DMS 273 (cell line): ENCODE measurements at regions not wholly inside any gene's neighbourhood (a gene's known extent, or its start where the extent isn't known, plus 50 kb on each side); places are given as distances from the start of the nearest gene placed in this dataset.

Experiments
- DNase-seq: peaks from one replicate; lab custom pipeline; 2025; ENCODE audit not compliant: unreplicated experiment; lab: John Stamatoyannopoulos, UW

DNA sequence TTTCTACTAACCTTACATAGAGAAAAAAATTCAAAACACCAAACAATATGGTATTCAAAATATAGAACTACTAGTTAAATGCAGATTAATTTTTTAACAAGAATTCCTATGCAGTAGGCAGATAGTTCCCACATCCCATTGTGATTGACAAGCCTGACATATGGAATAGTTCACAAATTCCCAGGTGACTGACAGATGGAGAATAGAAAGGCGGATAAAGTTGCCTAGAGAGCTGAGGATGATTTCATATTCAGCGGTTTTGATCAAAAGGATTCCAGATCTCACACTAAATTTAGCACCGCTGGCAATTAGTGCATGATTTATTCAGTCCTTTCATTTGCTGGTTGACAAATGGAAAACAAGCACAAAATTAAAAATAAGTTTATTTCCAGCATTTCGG lies 733.7 kb upstream of the POU3F3 start:
- DNase-seq: peak; percentile 67

DNA sequence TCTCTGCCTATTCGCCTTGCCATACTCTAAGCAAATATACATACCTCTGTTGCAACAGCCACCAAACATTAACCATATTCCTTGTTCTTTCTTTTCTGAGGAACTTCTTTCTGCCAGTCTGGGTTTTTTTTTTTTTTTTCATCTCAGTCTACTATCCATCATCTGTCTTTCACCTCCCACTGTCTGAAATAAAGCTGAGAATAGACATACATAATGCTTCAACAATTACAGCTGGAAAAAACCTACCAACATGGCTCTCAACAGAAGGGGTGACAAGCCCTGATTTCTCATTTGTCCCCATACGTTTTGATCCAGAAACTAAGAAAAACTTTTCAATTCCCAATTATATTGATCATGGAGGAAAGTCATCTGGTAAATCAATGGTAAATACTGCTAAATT lies 728.8 kb upstream of the POU3F3 start:
- DNase-seq: no peak

DNA sequence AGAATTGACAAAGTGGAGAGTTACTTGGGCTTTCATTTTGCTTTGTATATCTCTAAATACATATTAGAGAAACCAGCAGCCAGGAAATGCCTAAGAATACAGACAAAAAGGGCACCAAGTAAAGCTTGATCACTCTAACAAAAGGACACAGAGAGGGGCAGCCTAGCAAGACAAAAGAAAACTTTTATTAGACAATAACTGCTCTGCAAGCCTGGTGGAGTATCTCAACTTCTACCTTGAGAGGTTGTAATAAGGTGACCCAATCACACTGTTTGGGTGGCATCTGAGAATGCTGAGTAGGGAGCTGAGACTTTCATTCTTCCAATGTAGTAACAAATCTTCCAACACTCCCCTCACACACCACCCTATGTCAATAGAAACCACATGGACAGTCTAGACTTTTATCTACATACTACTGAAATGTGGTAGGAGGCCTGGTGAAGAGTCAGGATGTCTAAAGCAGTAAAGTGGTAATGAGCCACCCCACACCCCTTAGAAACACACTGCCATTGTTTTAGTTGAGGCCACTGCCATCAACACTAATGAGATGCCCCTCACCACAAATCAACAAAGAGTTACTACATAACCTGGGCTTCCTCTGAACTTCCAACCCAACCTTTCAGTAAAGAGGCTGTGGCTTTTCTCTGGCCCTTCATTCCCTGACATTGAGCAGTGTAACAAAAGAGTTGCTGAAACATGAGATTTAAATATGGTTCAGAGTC lies 726.7 kb upstream of the POU3F3 start:
- DNase-seq: no peak

GRCh38 chr2:104140361-104140760 lies 713.6 kb upstream of the POU3F3 start:
- no peak for DNase-seq

- DNase-seq: peak; percentile 29
Measured at GRCh38 chr2:104158191-104158590, 695.7 kb upstream of the POU3F3 start.

GRCh38 chr2:104163611-104164130 lies 690.2 kb upstream of the POU3F3 start:
- DNase-seq: peak; percentile 63

- DNase-seq: peak; percentile 10
Measured at GRCh38 chr2:104164721-104165252, 689.1 kb upstream of the POU3F3 start.

DNA sequence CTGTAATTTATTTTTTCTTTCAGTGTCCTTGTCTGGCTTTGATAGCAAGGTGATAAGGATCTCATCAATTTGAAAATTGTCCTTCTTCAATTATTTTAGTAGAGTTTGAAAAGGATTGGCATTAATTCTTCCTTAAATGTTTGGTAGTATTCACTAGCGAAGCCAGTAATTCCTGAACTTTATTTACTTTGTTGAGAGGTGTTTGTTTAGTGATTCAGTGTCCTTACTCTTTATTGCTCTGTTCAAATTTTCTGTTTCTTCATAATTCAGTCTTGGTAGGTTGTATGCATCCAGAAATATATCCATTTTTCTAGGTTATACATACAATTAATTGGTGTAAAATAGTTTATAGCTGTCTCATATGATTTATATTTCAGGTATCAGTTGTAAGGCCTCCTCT lies 676.7 kb upstream of the POU3F3 start:
- DNase-seq: no peak

DNA sequence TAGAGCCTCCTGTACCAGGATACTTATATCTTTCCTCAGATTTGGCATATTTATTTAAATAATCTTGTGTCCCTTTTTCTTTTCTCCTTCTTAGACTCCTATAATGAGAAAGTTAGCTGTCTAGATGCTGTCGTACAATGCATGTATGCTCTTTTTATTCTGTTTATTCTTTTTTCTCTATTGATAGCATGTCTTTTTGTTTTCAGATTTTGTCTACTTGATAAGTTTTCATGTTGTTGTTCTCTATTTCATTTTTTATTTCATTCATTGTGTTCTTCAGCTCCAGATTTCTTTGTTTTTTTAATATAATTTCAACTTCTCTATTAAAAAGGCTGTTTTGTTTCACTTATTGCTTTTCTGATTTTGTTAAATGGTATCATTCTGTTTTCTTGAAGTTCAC lies 674.3 kb upstream of the POU3F3 start:
- no peak for DNase-seq

- no peak for DNase-seq
Measured at GRCh38 chr2:104200533-104201168, 653.3 kb upstream of the POU3F3 start.

GRCh38 chr2:104213758-104214157 lies 640.2 kb upstream of the POU3F3 start:
- no peak for DNase-seq

GRCh38 chr2:104215269-104216161 lies 638.4 kb upstream of the POU3F3 start:
- no peak for DNase-seq

- DNase-seq: no peak
Measured at GRCh38 chr2:104233591-104233990, 620.3 kb upstream of the POU3F3 start.

GRCh38 chr2:104236491-104236890 lies 617.4 kb upstream of the POU3F3 start:
- DNase-seq: no peak

- DNase-seq: no peak
Measured at GRCh38 chr2:104240984-104241383, 612.9 kb upstream of the POU3F3 start.

GRCh38 chr2:104249629-104250028 lies 604.3 kb upstream of the POU3F3 start:
- no peak for DNase-seq

- no peak for DNase-seq
Measured at GRCh38 chr2:104250635-104251034, 603.3 kb upstream of the POU3F3 start.

- DNase-seq: no peak
Measured at GRCh38 chr2:104254017-104254416, 599.9 kb upstream of the POU3F3 start.

- no peak for DNase-seq
Measured at GRCh38 chr2:104262714-104263113, 591.2 kb upstream of the POU3F3 start.

- DNase-seq: no peak
Measured at GRCh38 chr2:104279646-104280045, 574.3 kb upstream of the POU3F3 start.

GRCh38 chr2:104280216-104280615 lies 573.7 kb upstream of the POU3F3 start:
- no peak for DNase-seq
